Karpas-422 (cell line): ENCODE measurements at regions not wholly inside any gene's neighbourhood (a gene's known extent, or its start where the extent isn't known, plus 50 kb on each side); places are given as distances from the start of the nearest gene placed in this dataset.

Source experiments
- DNase-seq: peaks from one replicate; pipeline ENCODE4 v3.0.0-alpha.2; 2015
- H2AFZ ChIP-seq: fragments of 200-600 bp; sonication (generic); 2 replicates; pipeline ENCODE4 v1.6.1; 2014; ENCODE audit warnings: antibody characterized with exemption, low read length, mixed read lengths
- H3K27ac ChIP-seq: fragments of 200-600 bp; sonication (generic); 2 replicates; pipeline ENCODE4 v1.5.1; 2014; ENCODE audit warnings: mild to moderate bottlenecking, low read length, moderate library complexity
- H3K27me3 ChIP-seq: fragments of 200-600 bp; sonication (generic); 2 replicates; pipeline ENCODE4 v1.6.1; 2014; ENCODE audit warnings: low read length, mixed read lengths
- H3K36me3 ChIP-seq: fragments of 200-600 bp; sonication (generic); 2 replicates; pipeline ENCODE4 v1.6.1; 2014; ENCODE audit warnings: low read length, mixed read lengths; ENCODE audit not compliant: insufficient read depth
- H3K4me1 ChIP-seq: fragments of 200-600 bp; sonication (generic); 2 replicates; pipeline ENCODE4 v1.6.1; 2014; ENCODE audit warnings: mild to moderate bottlenecking, low read length, mixed read lengths
- H3K4me2 ChIP-seq: fragments of 200-600 bp; sonication (generic); 2 replicates; pipeline ENCODE4 v1.6.1; 2014; ENCODE audit warnings: low read length, low read depth, mild to moderate bottlenecking; ENCODE audit not compliant: poor library complexity, severe bottlenecking
- H3K4me3 ChIP-seq: fragments of 200-600 bp; sonication (generic); 2 replicates; pipeline ENCODE4 v1.5.1; 2014; ENCODE audit warnings: mild to moderate bottlenecking, antibody characterized with exemption, low read length, mixed read lengths
- H3K79me2 ChIP-seq: fragments of 200-600 bp; sonication (generic); 2 replicates; pipeline ENCODE4 v1.6.1; 2014; ENCODE audit warnings: mild to moderate bottlenecking, low read length, mixed read lengths
- H3K9ac ChIP-seq: fragments of 200-600 bp; sonication (generic); 2 replicates; pipeline ENCODE4 v1.6.0; 2014; ENCODE audit warnings: low read length
- H3K9me2 ChIP-seq: fragments of 200-600 bp; sonication (generic), shearing (Covaris generic); replicated peaks from 2 replicates; pipeline ENCODE4 v1.6.0; 2014; ENCODE audit warnings: mild to moderate bottlenecking, low read length, moderate library complexity; ENCODE audit not compliant: insufficient read depth
- H3K9me3 ChIP-seq: fragments of 300-700, 200-600 bp; sonication (generic); 2 replicates; pipeline ENCODE4 v1.6.1; 2014; ENCODE audit warnings: low read length, mixed read lengths
- H4K20me1 ChIP-seq: fragments of 200-600 bp; sonication (generic); 2 replicates; pipeline ENCODE4 v1.6.1; 2014; ENCODE audit warnings: mild to moderate bottlenecking, antibody characterized with exemption, low read length, low read depth; ENCODE audit not compliant: insufficient read depth

DNA sequence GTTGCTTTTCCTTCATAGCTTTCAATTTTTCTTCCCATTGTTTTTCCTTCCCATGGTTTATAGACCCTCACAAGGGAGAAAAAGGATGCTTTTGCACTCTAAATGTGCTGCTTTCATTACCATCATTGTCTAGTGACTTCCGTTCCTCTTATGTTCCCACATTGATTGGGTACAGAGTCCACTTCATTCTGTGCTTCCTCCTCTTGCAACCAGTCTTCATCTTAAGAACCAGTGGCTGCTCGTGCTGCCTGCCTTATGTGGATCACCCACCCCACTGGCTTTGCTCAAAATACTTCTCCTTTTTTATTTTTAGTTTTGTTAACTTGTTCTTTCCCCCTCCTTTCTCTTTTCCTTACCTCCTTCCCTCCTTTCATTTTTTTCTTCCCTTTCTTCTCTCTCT is 76.5 kb upstream of the BOD1L1 start:
- no peak overlapping the region for H3K4me2 ChIP-seq

DNA sequence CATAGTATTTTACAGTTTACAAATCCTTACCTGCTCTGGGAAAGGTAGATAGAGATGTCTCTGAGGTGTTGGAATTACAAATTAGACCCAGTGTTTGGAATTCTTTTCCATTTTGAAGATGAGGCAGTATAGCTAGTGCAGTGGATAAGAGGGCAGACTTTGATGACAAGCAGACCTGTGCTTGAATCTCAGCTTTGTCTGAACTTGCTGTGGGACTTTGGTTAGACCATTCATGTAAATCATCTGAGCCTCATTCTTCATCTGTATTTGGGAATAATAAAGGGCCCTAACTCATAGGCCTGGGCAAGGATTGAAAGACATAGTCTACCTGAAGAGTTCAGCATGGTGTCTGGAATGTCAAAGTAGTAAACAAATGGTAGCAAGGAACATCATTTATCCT is 77.2 kb upstream of the BOD1L1 start:
- Histone ChIP-seq H3K9ac (no peak overlapping the region), H3K9me2 (0 out of 2 replicates have a peak, but pooled peaks cover 4% of the 10 kb centered on the region), H3K4me1 (no peaks in the 10 kb centered on the region), H3K4me2 (no peak overlapping the region), H3K79me2 (no peaks in the 10 kb centered on the region), H3K27ac (no peak overlapping the region), H3K4me3 (no peak overlapping the region), H4K20me1 (no peaks in the 10 kb centered on the region), H3K36me3 (no peaks in the 10 kb centered on the region), H2AFZ (no peak overlapping the region), H3K9me3 (no peaks in the 10 kb centered on the region), H3K27me3 (no peaks in the 10 kb centered on the region)
- DNase-seq, result no peak

More for the DNA sequence above, 76.5 kb upstream of the BOD1L1 start:
- Histone ChIP-seq H3K9me2 (0 out of 2 replicates have a peak, but pooled peaks cover 4% of the 10 kb centered on the region), H4K20me1 (no peaks in the 10 kb centered on the region), H3K27me3 (no peaks in the 10 kb centered on the region), H3K79me2 (no peaks in the 10 kb centered on the region), H3K27ac (no peak overlapping the region), H2AFZ (no peak overlapping the region), H3K4me3 (no peak overlapping the region), H3K36me3 (no peaks in the 10 kb centered on the region), H3K4me1 (no peaks in the 10 kb centered on the region), H3K9me3 (no peaks in the 10 kb centered on the region), H3K9ac (no peak overlapping the region)
- DNase-seq, result no peak

DNA sequence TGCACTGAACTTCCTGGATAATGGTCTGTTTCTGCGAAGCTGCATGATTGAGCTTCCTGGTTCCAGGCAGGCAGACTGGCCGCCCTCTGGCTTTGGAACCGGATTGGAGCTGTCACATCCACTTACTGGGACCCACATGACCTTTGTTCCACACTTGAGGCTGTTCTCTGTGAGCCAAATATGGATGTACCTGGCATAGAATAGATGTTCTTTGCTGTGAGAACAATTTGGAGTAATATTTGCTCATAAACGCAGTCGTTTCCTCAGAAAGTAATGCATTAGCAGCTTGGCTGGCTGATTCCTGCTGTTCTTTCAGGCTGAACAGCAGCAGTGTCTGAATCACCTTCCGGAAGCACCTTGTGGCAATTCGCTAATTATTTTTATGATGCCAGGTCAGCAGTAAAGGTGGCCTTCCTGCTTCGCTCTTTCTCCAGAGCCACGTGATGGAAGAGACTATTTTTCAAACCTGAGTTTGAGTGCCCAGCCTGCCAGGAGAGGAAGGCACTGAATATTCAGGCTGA is 78.1 kb upstream of the BOD1L1 start:
- H3K27me3 ChIP-seq, result no peaks in the 10 kb centered on the region
- H4K20me1 ChIP-seq, result no peaks in the 10 kb centered on the region
- H2AFZ ChIP-seq, result no peak overlapping the region
- no peak overlapping the region for H3K9ac ChIP-seq
- H3K27ac ChIP-seq, result no peak overlapping the region
- H3K79me2 ChIP-seq, result no peaks in the 10 kb centered on the region
- H3K4me1 ChIP-seq, result no peaks in the 10 kb centered on the region
- no peak overlapping the region for H3K4me2 ChIP-seq
- H3K36me3 ChIP-seq, result no peaks in the 10 kb centered on the region
- 0 out of 2 replicates have a peak, but pooled peaks cover 4% of the 10 kb centered on the region for H3K9me2 ChIP-seq
- H3K9me3 ChIP-seq, result no peaks in the 10 kb centered on the region
- H3K4me3 ChIP-seq, result no peak overlapping the region
- DNase-seq, result no peak

DNA sequence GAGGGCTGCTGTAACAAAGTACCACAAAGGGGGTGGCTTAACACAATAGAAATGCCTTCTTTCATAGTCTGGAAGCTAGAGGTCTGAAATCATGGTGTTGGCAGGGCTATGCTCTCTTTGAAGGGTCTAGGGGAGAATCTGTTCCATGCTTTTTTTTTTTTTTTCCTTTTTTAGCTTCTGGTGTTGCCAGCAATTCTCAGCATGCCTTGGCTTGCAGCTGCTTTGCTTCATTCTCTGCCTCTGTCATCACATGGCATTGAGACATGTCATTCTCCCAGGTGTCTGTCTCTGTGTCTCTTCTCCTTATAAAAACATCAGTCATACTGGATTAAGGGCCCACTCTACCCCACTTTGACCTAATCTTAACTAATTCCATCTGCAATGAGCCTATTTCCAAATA is 78.6 kb upstream of the BOD1L1 start:
- 0 out of 2 replicates have a peak, but pooled peaks cover 4% of the 10 kb centered on the region for H3K9me2 ChIP-seq
- H3K9me3 ChIP-seq, result no peaks in the 10 kb centered on the region
- no peak overlapping the region for H3K4me3 ChIP-seq
- H2AFZ ChIP-seq, result no peak overlapping the region
- H3K36me3 ChIP-seq, result no peaks in the 10 kb centered on the region
- DNase-seq, result no peak
- no peaks in the 10 kb centered on the region for H3K27me3 ChIP-seq
- no peak overlapping the region for H3K27ac ChIP-seq
- no peaks in the 10 kb centered on the region for H4K20me1 ChIP-seq
- no peaks in the 10 kb centered on the region for H3K79me2 ChIP-seq
- no peak overlapping the region for H3K9ac ChIP-seq
- no peak overlapping the region for H3K4me2 ChIP-seq
- no peaks in the 10 kb centered on the region for H3K4me1 ChIP-seq

DNA sequence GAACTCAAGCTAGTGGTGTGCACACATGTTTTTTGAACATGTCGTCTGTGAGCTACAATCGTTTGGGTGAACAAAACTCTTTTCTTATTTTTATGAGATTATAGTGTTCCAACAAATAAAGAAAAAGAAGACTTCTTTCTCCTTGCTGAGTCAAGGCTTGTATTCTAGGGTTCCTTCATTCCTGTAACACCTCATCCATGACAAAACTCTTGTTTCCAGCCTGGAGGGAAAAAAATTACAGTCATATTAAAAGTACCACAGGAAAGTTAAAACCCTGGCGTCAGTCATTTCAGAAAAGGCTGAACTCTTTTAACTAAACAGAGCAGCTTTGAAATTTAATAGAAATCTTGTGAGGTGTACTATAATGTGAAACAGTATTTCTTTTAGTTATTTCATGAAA is 79.2 kb upstream of the BOD1L1 start:
- H4K20me1 ChIP-seq, result no peaks in the 10 kb centered on the region
- no peak overlapping the region for H3K4me2 ChIP-seq
- H3K27me3 ChIP-seq, result no peaks in the 10 kb centered on the region
- no peak overlapping the region for H2AFZ ChIP-seq
- H3K4me1 ChIP-seq, result no peaks in the 10 kb centered on the region
- no peak overlapping the region for H3K4me3 ChIP-seq
- H3K27ac ChIP-seq, result no peak overlapping the region
- no peak overlapping the region for H3K9ac ChIP-seq
- no peaks in the 10 kb centered on the region for H3K79me2 ChIP-seq
- H3K9me2 ChIP-seq, result 0 out of 2 replicates have a peak, but pooled peaks cover 4% of the 10 kb centered on the region
- no peak for DNase-seq
- H3K36me3 ChIP-seq, result no peaks in the 10 kb centered on the region
- H3K9me3 ChIP-seq, result no peaks in the 10 kb centered on the region

DNA sequence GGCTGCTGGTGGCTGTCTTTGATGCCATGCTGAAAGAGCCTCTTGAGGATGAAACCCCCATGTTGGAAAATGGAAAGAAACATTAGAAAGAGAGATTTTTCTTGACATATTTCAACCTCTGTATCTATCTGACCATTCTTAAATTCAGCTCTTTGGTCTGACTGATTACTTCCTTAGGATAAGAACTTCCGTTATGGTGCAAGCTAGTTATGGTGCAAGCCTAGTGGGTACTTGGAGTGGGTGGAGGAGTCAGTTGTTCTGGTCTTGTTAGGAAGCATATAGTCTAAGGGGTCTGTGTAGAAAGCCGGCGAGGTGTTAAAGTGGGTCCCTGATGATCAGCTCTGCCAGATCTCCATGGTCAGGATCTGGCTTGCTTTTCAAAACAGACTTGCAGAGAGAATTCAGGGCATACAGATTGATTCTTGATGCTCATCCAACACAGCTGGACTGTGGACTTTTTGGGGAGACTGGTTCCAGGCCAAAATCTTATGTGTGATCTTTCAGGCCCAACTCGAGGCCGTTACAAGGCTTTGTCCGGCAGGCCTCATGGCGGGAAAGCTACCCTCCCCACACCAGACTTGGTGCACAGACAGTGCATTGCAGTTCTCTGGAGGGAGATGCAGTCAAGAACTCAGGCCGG is 82.8 kb upstream of the BOD1L1 start:
- DNase-seq, result no peak
- Histone ChIP-seq H3K4me2 (no peak overlapping the region), H3K4me1 (no peaks in the 10 kb centered on the region), H2AFZ (no peak overlapping the region), H3K9me3 (no peaks in the 10 kb centered on the region), H4K20me1 (no peaks in the 10 kb centered on the region), H3K27ac (no peak overlapping the region), H3K36me3 (no peaks in the 10 kb centered on the region), H3K4me3 (no peak overlapping the region), H3K9ac (no peak overlapping the region), H3K9me2 (0 out of 2 replicates have a peak, but pooled peaks cover 4% of the 10 kb centered on the region), H3K79me2 (no peaks in the 10 kb centered on the region), H3K27me3 (no peaks in the 10 kb centered on the region)

DNA sequence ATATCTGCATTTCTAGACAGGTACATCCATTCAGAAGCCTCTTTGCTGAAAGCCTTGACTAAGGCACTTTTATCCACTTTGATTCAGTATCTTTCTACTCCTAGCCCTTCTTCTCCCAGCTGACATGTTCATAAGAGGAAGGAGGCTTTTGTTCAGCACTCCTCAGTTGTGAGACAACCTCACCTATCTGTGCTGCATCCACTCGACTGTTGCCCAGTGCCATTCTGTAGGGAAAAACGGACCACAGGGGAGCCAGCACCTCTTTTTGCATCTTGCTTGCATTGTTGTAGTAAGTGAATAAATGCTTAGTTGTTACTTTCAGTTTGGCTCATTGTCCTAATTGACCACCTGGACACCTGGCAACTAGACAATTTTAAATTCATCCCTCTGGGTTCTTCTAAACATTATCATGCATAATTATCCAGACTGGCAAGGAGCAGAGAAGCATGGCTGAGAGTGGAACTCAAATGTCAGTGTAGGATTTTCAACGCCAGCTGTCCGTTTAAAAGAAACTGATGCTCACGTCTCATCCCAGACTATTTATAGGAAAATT is 83.8 kb upstream of the BOD1L1 start:
- H3K27ac ChIP-seq, result no peak overlapping the region
- H3K4me3 ChIP-seq, result no peak overlapping the region
- H3K9ac ChIP-seq, result no peak overlapping the region
- no peak overlapping the region for H3K4me2 ChIP-seq
- H3K4me1 ChIP-seq, result no peaks in the 10 kb centered on the region
- no peaks in the 10 kb centered on the region for H3K79me2 ChIP-seq
- 0 out of 2 replicates have a peak, but pooled peaks cover 4% of the 10 kb centered on the region for H3K9me2 ChIP-seq
- DNase-seq, result no peak
- H3K27me3 ChIP-seq, result no peaks in the 10 kb centered on the region
- no peaks in the 10 kb centered on the region for H4K20me1 ChIP-seq
- no peaks in the 10 kb centered on the region for H3K9me3 ChIP-seq
- no peaks in the 10 kb centered on the region for H3K36me3 ChIP-seq
- H2AFZ ChIP-seq, result no peak overlapping the region

DNA sequence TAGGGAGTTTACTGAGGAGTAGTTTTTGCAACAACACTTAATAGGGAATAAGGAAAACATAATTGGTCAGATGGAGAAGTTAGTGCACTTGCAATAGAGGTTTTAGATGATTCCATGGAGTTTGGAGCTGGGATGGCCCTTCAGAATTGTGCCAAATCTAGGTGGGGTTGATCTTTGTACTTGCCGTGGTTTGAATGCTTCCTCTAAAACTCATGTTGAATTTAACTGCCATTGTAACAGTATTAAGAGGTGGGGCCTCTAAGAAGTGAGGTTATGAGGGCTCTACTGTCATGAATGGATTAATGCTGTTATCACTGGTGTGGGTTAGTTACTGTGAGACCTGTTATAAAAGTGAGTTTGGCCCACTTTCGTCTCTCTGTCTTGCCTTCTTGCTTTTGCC is 94.4 kb upstream of the BOD1L1 start:
- H3K4me3 ChIP-seq, result no peak overlapping the region
- no peaks in the 10 kb centered on the region for H3K36me3 ChIP-seq
- no peak overlapping the region for H3K27ac ChIP-seq
- no peaks in the 10 kb centered on the region for H3K9me2 ChIP-seq
- no peaks in the 10 kb centered on the region for H3K9me3 ChIP-seq
- H4K20me1 ChIP-seq, result no peaks in the 10 kb centered on the region
- H3K4me2 ChIP-seq, result no peak overlapping the region
- H3K27me3 ChIP-seq, result no peaks in the 10 kb centered on the region
- H3K4me1 ChIP-seq, result no peaks in the 10 kb centered on the region
- no peak overlapping the region for H2AFZ ChIP-seq
- H3K79me2 ChIP-seq, result no peaks in the 10 kb centered on the region
- H3K9ac ChIP-seq, result no peak overlapping the region
- DNase-seq, result no peak
